NK-92 (cell line): ENCODE measurements at regions not wholly inside any gene's neighbourhood (a gene's known extent, or its start where the extent isn't known, plus 50 kb on each side); places are given as distances from the start of the nearest gene placed in this dataset.

Experiments used
- DNase-seq: peaks from one replicate; lab custom pipeline; 2025; ENCODE audit not compliant: unreplicated experiment; lab: John Stamatoyannopoulos, UW

- no peak for DNase-seq
Measured at GRCh38 chr2:43129676-43130547, 96.5 kb downstream of the ZFP36L2 start.

DNA sequence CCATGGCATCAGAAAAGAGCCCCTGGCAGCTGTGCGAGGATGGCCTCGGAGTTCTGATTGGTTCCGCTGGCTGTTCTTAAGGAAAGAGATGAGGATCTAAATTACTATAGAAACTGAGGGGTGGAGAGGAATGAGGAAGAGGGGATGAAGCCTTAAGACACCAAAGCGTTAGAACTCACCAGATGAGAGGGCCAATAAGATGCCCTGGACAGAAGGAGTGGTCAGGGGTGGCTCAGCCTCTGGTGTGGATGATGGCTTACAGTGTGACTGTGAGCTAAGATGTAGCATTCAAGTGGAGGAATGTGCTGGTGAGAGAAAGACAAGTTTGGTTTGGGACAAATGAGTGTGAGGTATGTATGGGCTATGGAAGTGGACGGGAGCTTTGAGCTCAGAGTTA lies 97.8 kb downstream of the ZFP36L2 start:
- DNase-seq: no peak

DNA sequence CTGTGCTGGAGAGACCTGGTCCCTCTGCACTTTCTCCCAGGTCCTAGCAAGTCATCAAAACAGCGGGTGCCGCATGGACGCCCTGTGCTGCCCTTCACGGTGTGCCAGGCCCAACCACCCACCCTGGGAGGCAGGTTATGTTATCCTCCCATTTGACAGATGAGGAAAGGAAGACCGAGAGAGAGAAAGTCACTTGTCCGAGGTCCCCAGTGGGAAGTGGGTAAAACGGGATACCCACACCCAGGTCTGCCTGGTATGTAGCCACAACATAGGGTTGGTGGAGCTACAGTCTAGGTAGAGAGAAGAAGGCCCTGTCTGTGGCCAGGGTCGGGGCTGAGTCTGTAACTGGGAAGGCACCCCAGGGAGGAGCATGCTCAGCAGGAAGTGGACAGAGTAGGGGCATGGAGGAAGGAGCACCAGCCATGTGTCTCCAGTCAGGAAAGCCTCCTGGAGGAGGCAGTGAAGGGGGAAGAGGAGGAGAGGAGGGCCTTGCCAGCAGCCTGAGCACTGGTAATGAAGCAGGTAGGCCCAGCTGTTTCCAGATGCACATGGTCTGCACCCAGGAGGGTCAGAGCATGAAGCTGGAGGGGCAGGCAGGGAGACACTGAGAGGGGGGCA lies 98.4 kb downstream of the ZFP36L2 start:
- DNase-seq: no peak

- no peak for DNase-seq
Measured at GRCh38 chr2:43127208-43127940, 99.0 kb downstream of the ZFP36L2 start.

GRCh38 chr2:43126817-43127207 lies 99.6 kb downstream of the ZFP36L2 start:
- DNase-seq: no peak

GRCh38 chr2:43125090-43125998 lies 101.1 kb downstream of the ZFP36L2 start:
- no peak for DNase-seq

DNA sequence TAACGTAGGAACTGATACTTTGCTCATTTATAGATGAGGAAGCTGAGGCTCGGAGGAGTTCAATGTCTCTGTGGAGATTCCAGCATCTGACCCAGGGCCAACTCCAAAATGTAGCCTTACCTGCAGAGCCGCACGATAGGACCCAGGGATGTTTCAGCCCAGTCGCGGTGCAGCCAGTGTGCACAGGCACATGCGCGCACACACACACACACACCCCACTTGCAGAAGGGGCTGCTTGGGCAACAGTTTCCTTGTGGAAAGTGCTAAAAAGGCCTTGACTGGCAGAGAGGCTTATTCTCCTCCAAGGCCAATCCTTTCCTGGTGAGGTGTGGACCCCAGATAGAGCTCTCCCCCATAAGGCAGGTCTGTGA lies 101.7 kb downstream of the ZFP36L2 start:
- no peak for DNase-seq

- no peak for DNase-seq
Measured at GRCh38 chr2:43123981-43124686, 102.3 kb downstream of the ZFP36L2 start.

- DNase-seq: no peak
Measured at GRCh38 chr2:43123486-43123885, 102.9 kb downstream of the ZFP36L2 start.

DNA sequence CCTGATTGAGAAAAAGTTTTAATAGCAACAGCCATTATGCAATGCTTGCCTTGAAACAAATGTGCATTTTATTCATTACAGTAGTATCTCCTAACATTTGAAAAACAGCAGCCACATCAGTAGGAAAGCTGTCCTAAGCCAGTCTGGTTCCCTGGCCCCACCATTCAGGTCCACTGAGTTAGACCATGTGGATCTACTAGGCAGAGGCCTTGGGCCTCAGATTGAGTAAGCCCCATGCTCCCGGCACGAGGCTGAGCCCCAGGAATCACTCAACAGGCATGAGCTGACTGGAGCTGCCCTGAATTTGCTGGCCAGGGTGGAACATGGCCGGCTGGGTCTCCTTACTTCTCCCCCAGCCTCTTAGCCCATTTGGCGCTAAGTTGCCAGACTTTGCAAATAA lies 103.4 kb downstream of the ZFP36L2 start:
- no peak for DNase-seq

DNA sequence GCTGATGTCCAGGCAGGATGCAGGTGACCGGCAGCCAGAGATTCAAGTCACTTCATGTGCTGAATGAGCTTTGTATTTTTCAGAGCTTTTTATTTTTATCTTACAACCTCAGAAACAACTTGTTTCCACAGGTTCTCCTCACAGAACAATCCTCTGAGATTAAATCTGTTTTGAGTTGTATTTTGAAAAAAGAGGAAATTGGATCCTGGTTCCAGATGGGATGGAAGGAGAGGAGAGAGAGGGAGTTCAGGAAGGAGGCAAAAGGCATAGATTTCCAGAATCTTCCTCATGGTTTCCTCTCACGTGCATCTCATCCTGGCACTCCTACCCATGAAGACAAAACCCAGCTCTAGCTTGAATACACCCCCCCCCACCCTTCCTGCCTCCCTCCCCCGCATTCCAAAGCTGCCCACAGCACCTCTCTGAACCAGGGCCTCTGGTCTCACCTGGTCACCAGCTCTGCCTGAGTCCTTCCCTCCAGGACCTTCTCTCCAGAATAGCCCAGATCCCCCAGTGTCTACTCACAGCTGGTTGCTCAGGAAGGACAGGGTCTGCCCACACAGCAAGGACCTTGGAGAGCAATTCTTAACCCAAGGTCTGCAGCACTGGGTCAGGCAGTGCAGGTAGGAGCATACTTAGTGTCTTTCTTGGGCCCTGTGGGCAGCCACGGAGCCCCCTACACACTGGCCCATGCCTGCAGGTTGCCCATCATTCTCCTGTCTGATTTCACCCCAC lies 104.7 kb downstream of the ZFP36L2 start:
- DNase-seq: no peak

- DNase-seq: no peak
Measured at GRCh38 chr2:43119303-43119702, 107.1 kb downstream of the ZFP36L2 start.

DNA sequence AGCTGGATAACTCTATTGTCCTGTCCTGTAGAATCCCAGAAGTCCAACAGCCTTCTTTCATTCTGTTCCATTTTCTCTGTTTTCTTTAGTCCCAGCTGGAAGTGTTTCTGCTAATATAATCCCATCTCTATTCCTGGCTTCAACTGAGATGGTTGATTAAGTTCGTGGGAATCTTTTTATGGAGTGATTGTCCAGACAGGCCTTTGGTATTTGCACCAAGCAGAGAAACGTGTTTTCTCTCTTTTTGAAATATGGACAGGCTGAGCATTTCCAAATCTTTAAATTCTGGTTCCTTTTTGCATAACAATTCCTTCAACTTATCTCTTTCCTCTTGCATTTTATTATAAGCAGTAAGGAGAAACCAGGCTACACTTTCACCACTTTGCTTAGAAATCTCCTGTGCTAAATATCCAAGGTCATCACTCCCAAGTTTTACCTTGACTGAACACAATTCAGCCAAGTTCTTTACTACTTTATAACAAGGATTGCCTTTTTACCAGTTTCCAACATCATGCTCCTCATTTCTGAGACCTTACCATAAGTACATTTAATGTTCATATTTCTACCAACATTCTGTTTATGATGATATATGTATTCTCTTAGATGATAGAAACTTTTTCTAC lies 108.8 kb downstream of the ZFP36L2 start:
- DNase-seq: no peak

- no peak for DNase-seq
Measured at GRCh38 chr2:43116988-43117387, 109.4 kb downstream of the ZFP36L2 start.

DNA sequence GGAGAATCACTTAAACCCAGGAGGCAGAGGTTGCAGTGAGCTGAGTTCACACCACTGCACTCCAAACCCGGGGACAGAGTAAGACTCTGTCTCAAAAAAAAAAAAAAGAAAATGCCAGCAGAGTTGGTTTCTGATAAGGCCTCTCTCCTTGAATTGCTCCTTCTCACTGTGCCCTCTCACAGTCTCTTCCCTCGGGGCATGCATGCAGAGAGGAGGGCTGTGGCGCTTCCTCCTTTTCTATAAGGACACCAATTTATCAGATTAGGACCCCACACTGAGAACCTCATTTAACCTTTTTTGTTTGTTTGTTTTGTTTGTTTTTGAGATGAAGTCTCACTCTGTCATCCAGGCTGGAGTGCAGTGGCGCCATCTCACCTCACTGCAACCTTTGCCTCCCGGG lies 110.5 kb downstream of the ZFP36L2 start:
- no peak for DNase-seq

- no peak for DNase-seq
Measured at GRCh38 chr2:43114210-43114609, 112.2 kb downstream of the ZFP36L2 start.

GRCh38 chr2:43111788-43112554 lies 114.4 kb downstream of the ZFP36L2 start:
- no peak for DNase-seq

- DNase-seq: no peak
Measured at GRCh38 chr2:43110442-43110871, 115.9 kb downstream of the ZFP36L2 start.
